ENCODE measurements at regions not wholly inside any gene's neighbourhood (a gene's known extent, or its start where the extent isn't known, plus 50 kb on each side); places are given as distances from the start of the nearest gene placed in this dataset.

DNA sequence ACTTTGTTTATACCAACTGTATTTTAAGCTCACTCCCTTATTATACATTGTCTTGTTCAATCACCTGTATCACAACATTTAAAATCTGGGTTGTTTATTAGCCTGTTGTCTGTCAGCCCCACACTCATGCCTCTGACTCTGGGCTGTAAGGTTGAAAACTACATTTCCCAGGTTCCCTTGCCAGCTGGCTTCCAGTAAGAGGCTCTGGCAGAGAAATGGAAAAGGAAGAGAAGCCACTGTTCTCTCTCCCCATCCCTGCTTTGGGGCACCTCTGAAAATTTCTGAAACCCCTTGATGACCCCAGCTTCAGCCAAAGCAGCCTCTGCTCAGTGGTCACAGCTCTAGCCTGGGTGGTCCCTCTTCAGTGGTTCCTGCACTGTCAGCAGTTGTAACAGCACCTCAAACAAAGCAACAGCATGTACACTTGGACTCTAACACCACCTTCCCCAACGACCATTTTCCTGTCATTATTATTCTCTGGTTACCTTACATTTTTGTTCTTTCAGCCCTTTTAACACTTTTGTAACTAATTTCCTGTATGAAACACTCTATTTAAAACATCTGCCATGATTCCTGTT is 108.9 kb upstream of the LGALSL start:
- no peak for DNase-seq

DNA sequence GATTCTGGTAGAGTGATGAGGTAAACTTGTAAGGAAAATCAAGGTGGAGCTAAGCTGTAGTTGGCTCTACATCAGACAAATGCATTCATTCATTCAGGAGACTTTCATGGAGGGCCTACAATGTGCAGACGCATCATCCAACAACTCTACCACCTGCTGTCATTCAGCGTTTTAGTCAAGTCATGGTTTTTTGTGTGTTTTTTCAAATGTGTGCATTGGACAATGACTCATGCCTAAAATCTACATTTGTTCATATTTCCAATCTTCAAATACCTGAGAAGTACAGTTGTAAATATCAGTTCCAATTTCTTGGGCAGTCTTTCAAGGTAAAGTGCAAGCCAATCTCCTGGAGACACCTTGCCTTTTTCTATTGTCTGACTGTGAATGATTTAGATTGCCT is 108.0 kb upstream of the LGALSL start:
- no peak for DNase-seq

DNA sequence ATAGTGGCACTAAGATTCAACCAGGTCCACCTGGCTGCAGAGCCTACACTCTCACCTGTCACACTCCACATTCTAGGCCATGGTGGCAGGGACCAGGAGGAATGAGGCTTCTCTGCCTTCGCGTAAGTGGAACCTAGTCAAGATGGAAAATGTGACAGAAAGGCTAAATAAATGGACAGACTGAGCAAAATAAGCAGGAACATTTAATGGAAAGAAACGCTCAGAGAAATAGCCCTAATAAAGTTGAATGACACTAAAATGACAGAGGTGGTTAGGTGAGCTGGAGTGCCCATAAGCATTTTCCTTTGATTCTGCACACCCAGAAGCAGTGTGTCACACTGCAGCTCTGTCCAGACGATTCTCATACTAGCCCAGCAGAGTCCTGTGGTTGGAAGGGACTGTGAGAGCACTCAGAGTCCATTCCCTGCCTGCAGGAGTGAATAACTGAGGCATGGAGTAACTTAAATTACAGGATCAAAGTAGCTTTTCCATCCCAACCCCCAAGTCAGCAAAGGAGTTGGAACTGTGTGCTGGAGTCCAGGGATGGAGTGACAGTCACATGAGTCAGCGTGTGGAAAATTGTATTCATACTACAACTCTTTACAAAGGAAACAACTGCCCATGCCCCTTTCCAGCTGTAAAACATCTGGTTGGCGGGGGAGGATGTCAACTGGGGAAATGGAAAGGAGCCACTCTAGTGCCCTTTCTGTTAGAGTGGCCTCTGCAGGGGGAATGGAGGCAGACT is 105.4 kb upstream of the LGALSL start:
- no peak for DNase-seq

DNA sequence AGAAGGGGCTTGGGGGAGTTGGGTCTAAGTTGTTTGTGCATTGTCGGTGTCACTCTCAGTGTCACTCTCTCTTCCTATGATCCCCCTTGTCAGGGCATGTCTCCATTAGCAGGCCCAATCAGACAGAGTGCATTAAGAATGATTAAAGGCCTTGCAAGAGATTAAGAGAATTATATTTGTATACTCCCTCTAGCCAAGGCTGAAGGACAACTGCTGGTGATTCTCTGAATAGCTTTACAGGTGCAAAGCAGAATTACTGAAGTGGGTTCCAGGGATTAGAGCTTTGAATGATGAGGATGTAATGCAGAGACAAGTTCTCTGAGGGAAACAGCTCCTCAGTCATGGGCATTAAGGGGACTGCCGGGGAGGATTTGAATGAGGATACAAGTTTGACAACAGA is 104.8 kb upstream of the LGALSL start:
- no peak for DNase-seq

DNA sequence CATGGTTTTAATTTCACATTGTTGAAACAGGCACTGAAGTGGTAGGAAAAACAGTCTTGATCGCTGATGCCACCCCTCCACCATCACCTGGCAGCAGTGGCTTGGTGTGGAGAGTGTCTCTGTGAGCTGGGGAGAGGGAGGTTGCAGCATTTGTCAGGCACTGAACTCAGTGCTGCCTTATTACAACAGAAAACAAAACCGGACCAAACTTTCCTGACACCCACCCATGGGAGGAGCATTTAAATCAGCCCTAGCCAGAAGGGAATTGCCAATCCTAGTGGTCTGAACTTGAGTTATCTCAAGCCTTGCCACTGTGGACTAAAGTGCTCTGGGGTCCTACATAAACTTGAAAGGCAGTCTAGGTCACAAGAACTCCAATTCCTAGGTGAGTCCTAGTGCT is 103.0 kb upstream of the LGALSL start:
- no peak for DNase-seq

DNA sequence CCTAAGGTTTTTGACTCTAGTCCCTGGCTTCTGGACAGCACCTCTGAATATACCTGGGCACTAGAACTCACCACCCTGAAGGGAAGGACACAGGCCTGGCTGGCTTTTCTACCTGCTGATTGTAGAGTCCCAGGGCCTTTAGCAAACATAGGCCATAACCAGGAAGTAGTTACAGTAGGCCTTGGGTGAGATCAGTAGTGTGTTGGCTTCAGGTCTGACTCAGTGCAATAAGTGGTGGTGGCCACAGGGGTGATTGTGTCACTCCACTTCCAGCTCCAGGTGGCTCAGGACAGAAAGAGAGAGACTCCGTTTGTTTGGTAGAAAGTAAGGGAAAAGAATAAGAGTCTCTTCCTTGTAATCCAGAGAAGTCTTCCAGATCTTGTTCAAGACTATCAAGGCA is 101.7 kb upstream of the LGALSL start:
- no peak for DNase-seq

DNA sequence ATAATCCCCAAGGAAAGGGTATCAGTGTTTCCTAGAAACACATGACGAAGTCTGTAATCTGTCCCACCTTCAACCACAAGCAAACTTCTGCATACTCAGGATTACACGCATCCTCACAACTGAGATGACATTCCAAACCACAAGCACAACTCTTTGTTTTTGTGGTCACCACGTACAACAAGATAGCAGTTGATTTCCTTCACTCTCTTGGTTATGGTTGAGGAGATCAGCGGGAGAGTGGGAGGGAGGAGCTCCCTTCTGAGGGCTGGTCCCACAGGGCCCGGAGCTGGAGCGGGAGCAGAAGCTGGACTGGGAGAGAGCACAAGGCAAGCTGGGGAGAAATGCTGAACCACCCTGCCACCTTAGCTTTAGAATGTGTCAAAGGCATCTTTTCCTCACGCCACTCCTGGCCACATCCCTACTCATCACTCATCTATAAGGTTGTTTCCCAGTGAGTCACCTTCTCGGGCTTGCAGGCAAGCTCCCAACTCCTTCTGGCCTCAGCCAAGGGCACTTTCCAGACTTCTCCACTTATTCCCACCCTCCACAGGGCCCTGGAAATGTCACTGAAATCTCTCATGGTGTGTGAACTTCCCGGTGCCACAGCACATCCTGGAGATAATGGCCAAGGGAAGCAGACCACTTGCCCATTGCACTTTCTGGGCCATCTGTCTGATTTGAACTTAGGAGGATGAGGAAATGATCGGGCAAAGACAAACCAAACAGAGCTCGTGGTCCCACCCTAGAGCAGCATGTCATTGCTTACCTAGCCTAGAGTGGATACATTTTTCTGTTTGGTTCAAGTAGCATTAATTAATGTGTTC is 98.9 kb upstream of the LGALSL start:
- no peak for DNase-seq

DNA sequence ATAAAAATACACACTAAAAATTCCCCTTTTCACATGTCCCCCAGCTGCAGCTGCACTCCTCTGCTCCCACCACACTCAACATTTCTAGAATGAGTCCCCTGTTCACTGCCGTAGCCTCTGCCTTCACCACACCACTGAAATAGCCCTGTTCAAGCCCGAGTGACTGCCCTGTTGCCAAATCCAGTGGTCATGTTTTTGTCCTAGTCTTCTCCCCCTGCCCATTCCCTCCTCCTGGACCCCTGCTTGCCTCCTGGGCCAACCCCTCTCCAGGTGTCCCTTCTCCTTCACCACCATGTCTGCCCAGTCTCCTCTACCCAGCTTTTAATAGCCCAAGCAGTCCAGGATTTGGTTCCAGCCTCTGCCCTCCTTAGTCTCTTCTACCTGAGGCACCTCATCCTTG is 97.1 kb upstream of the LGALSL start:
- no peak for DNase-seq

DNA sequence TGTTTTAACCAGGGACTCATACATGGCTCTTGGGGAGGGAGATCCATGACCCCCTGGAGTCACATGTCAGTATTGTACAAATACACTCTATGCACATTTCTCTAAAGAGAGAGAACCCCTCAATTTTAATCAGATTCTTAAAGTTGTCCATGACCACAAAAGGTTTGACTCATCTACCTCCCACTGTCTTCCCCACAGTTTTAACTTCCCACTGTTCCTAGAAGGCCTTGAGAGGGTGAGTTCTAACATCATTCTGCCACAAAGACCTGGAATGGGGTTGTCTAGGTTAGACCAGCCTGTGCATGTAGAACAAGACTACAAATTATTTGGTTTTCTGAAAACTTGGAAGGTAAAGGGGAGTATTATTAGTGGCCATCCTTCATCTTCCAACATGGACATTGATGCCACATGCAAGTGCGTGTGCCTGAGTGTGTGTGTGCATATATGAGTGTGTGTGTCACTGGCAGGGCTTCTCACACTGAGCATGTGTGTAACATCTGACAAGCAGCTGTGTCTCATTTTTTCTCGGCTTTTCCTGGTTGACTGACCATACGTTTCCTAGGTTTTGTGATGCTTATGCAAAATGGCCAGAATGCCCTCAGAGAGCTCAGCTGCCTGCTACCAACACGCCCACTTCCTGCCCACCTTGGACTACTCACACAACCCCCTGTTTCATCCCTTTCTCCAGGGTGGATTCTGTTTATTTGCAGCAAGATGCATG is 94.6 kb upstream of the LGALSL start:
- no peak for DNase-seq

DNA sequence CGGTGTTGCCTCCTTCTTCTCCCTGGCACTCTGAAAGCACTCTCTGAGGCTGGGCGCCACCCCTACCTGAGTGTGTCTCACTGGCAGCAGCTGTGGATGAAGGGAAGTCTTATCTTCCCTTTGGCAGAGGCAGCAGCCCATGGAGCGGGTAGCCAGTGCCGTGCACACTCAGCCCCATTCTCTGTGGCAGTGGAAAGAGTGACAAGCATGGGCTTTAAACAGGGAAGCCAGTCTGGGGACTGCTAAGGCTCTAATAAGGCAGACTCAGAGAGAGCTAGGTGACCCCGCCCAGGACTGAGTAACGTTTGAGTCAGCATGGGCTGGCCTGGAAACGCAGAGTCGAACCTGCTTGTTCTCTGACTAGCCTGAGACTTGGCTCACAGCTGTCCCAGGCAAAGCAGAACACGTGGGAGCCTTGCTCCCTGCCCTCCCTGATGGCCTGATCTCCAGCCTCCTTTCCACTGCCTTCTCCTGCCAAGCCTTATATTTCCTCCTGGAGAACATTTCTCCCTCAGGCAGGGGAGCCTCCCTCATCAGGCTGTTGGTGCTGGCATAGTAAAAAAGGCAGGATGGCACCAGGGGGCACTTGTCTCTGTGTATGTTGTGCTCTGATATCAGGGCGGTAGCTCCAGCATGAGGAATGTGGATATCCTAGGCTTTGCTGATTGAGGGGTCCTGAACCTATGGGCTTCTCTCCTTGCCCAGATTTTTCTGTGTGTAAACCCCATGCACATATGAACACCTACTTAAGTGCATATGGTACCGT is 93.9 kb upstream of the LGALSL start:
- no peak for DNase-seq

DNA sequence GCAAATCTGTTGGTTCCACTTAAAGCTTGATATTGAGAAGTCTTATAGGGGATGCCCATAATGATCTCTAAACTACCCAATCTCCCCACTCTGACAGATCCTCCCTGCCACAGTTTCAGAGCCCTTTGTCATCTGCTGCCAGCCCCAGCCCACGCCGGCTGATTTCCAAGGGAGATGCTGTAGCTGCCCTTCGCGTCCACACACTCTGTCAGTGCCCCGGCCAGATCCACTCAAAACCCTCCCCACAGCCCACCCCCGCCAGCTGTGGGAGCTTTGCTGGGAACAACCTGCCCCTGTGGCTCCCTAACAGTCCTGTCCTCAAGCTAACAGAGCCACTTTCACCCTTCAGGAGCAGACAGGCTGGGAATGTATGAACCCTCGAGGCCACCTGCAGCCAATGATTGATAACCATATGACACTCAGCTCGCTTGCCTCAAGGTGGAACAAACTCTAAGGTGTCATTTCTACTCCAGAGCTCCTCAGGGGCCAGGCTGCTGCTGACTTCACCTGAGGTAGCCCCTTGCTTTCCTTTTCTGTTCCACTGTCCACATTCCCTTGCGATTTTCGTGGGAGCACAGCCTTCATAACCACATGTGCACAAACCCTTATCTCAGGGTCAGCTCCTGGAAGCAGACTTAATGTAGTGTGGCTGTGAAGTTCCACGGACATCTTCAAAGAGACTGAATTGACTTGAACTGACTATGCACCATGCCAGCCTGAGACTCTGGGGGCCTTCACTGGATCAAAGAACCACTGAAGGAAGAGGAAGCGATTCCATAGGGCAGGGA is 92.6 kb upstream of the LGALSL start:
- no peak for DNase-seq

DNA sequence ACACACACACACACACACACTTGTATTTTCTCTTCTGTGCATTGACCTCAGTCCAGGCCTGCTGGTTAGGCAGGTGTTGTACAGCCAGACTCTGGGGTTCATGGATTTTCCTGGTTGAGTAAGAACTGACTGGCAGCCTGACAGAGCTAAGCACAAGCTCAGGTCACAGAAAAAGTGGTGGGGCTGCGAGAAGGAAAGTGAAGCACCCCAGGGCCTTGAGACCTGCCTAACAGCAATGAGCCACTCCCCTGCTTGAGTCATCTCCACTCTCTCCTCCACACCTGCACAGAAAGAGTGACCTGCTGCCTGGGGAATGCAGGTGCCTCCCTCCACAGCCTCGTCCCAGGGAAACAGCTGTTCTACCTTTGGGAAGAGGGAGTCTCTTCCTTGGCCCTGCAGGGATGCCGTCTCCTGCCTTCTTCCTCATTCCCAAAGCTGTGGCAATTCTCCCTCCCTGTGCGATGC is 91.4 kb upstream of the LGALSL start:
- DNase-seq: no peak

DNA sequence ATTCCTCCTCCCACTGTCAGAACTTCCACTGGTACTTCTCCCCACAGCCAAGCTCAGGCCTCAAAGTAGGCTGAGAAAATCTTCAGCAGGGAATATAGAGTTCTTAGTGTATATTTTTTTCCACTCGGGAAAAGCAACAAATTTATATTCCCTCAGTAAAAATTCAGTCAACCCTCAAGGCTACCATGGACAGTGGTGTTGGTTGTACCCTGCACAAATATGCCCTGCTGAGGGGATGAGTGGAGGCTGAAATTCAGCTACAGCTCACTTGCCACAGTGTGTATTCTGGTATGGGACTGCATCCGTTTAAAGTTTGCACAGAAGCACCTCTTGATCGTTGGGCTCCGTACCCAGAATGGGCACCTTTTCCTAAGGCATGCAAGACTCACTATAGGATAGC is 90.8 kb upstream of the LGALSL start:
- no peak for DNase-seq

DNA sequence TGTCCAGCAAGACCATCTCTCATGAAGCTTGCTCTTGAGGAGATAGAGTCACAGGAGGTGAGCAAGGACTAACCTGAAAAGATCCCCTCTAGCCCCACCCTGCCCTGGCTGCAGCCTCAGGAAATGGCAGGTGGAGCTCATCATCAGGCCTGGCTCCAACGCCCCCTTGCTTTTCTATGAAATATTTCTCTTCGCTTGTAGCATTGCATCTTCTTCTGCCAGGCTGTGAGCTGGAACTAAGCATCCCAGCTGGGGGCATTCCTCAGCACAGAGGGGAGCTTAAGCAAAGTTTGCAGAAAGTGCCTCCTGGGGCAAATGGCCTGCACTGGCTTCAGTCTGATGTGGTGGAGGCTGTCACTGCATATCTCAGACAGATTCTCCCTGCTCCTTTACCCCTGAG is 90.1 kb upstream of the LGALSL start:
- DNase-seq: no peak

DNA sequence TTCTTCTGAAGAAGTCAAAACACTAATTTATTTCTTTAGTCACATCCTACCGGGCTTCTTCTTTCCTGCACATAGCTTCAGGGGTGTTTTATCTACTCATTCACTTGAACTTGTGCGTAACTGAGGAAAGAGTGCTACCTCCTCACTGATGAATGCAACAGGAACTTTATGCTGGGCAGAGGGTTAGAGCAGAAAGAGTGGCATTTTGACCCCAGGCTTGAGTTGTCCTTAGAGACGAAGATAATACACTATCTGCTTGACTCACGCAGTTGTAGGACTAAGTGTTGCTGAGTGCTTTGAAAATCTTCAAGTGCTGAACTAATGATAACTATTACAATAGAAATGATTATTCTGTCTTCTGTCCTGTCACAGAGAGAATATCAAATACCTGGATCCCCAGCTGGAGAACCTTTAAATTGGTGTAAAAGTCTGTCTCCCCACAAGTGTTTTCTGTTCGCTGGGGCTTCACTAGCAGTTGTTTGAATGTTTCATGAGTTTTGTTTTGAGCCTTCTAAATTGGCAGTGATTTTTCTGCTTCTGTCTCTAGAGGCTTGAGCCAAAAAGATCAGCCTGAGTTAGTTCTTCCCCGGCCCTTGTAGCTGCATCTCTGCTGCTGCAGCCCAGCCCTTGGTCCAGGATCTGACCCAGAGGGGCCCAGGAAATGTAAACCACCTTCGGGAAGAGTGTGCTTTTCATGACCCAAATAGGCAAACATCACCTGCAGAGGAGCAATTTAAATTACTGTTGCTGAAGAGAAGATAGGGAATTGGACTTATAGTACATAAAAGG is 86.3 kb upstream of the LGALSL start:
- no peak for DNase-seq

DNA sequence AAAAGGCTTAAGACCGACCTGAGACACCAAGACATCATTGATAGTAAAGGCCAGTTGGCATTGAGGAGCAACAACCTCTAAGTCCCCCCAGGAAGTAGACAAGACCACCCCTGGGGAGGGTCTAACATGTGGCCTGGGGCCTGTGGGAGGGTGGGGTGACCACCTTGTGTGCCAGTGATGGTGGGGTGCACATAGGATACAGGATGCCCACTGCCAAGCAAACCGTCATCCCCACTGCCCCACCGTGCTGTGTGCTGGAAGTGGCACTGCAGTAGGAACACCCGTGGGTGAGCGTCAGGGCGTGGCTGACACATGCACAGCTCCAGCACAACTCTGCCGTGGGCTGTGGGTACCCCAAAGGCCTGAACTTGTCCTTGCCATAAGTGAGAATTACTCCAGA is 84.3 kb upstream of the LGALSL start:
- no peak for DNase-seq

DNA sequence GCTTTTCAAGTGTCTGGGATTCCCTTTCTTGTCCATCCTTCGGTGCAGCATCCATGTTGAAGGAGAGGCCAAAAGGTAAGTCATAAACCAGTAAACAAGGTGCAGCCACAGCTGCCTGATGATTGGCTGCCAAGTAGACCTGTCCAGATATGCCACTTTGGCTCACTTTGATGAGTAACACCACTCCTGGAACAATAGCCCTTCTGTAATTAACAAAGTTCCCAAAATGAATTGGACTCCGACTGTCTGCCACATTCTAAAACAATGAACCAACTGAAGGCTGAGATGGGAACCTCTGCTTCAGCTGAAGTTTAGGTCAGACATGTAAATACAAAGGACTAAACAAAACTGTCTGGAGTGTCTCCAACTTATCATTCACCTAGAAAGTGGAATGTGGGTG is 82.2 kb upstream of the LGALSL start:
- DNase-seq: no peak

DNA sequence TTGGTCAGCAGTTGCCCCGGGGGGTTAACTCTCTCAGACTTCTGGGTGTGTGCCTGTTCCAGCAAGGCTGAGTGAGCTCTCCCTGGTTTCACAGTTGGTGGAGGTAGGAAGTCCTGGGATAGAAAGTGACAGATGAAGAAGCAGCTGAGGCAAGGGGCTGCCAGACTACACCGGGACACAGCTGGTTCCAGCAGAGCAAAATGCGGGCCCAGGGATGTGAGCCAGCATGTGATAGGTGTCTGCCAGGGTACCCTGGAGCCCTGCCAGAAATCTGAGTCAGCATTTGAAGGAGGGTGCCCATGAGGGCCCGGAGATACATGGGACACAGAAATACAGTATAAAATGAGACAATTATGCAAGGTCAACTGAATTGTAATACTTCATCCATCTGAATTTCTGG is 79.3 kb upstream of the LGALSL start:
- DNase-seq: no peak

DNA sequence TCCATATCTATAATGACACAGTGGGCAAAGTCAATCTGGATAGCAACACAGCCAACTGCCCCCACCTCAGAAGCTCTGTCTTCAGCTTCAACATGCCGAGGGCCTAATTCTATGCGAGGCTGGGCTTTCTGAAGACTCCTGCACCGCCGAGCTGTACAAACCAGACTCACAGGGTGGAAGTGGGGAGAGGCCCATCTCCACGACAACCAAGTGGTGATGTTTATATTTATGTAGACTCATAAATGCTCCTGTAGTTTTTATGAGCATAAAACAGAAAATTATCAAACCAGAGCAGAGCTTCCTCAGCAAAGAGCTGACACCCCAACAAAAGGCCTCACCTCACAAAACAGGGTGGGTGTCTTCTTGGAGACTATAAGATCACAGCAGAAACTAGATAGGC is 77.0 kb upstream of the LGALSL start:
- DNase-seq: no peak

DNA sequence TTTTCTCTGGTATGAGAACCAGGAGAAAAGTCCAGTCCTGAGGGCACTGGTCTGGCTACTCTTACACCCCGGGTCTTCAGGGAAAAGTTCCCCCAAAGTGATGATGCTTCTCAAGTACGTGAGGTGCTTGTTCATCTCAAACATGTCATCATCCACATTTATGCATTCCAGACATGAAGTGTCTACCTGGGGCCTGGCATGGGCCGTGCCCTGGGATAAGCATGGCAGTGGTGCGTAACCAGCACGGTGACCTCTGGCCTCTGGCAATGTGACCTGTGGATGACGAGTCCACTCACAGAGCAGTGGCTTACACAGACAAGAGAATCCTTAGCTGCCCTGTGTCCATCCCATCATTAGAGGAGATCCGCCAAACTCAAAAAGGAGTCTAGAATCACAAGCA is 74.8 kb upstream of the LGALSL start:
- no peak for DNase-seq
